Loucy (cell line): ENCODE measurements at regions not wholly inside any gene's neighbourhood (a gene's known extent, or its start where the extent isn't known, plus 50 kb on each side); places are given as distances from the start of the nearest gene placed in this dataset.

Experiments used
- CTCF ChIP-seq: fragments of 200-600 bp; sonication (generic); conservative IDR thresholded peaks from 2 replicates; pipeline ENCODE4 v1.5.1; 2014; ENCODE audit warnings: mild to moderate bottlenecking, antibody characterized with exemption, low read length
- EZH2phosphoT487 ChIP-seq: fragments of 200-600 bp; IDR thresholded peaks from 2 replicates; pipeline ENCODE4 v1.6.1; 2018; ENCODE audit warnings: antibody characterized with exemption, mild to moderate bottlenecking, moderate library complexity, borderline replicate concordance

- TF ChIP-seq CTCF (no peak), EZH2phosphoT487 (no peak)
Observed at GRCh38 chr6:155717374-155717773, 261.7 kb upstream of the NOX3 start.
